ENCODE measurements at regions not wholly inside any gene's neighbourhood (a gene's known extent, or its start where the extent isn't known, plus 50 kb on each side); places are given as distances from the start of the nearest gene placed in this dataset.

DNA sequence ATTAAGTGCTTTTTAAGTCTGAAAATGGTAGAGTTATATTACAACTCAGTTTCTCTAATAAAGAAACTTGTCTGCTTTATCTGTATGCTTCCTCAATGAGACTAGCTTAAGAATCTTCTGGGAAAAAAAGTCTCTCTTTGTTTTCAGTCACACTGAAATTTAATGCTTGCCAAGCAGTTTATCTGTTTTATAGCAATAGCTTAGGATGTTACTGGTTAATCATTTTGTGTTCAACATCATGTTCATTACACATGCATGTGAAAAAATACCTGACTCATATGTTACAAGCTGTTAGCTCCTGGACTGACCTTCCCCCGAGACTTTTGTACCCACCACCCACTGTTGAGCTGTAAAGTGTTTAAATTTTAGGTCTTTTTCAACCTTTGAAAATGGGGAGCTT, 706.2 kb upstream of the CBLB start:
- no peak for DNase-seq

DNA sequence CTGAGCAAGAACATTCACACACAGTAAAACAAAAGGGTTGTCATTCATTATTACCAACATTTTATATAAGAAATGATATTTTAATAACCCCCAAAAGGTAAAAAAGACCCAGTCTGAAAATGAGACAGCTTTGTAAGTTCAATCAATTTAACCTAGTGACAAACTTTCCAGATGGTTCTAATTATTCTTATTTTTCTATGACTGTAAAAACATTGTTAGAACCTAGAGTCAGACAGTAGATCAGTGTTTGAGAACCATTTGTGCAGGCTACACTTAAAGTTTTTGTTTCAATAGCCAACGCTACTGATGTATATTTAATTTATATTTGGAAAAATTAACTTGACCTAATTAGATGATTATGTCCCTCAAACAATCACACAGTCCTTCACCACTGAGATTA, 708.4 kb upstream of the CBLB start:
- DNase-seq, result no peak

DNA sequence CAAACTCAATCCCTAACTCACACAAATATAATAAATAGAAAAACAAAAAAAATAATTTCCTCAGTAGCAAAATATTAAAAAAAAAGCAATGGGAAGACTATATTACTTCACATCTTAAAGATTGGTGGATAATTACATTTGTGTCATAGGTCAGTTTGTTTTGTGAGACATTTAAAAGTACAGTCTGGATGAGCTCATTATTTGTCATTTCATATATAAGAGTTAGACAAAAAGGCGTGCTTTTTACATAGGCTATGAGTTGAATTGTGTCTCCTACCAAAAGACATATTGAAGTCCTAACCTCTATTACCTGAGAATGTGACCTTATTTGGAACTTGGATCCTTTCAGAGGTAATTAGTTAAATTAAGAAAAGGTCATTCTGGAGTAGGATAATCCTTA, 710.1 kb upstream of the CBLB start:
- DNase-seq, result no peak

DNA sequence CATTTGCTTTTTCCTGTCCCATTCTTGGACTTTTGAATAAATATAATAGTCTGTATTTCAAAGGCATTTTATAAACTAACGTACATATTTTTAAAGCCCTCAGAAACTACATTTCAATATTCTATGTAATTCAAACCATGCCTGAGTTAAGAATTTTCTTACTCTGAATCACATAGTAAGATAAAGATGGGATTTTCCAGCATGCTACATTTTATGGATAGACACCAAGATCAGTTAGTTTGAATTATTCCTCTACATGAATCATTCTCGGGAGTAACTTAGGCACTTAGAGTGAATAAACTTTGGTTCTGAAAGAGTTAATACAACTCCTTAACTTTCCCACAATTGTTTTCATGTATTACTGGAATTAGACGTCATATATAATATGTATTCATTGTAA, 713.3 kb upstream of the CBLB start:
- DNase-seq, result no peak

DNA sequence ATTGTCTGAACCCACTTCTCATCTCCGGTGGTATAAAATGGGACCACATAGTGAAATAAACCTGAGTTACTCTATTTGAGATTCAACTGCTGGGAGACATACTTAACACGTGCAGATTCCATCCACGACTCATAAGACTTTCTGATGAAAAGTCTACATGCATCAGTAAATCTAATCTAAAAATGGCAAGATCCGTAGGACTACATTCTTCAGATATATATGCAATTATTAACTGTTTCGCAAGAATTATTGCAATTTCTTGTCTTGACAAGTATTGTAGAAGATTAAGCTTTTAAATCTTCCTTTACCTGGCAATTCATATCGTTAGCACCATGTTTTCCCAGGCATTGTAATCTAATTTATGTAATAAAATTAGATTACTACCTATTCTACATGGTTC, 718.7 kb upstream of the CBLB start:
- no peak for DNase-seq

DNA sequence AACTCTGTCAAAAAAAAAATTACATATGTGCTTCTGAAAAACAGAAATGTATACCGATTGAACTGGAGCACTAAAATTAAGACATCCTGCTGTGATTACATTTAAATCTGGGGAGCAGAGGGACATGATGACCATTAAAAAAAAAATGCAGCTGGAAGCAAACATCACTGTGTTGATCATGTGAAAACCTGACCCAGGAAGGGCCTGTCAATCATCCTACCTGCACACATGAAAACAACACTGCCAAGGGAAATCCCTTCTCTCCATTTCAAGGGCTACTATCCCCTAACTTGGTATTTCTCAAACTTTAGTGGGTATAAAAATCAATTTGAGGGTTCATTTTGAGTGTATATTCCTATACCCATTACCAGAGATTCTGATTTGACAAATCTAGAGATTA, 719.9 kb upstream of the CBLB start:
- no peak for DNase-seq

DNA sequence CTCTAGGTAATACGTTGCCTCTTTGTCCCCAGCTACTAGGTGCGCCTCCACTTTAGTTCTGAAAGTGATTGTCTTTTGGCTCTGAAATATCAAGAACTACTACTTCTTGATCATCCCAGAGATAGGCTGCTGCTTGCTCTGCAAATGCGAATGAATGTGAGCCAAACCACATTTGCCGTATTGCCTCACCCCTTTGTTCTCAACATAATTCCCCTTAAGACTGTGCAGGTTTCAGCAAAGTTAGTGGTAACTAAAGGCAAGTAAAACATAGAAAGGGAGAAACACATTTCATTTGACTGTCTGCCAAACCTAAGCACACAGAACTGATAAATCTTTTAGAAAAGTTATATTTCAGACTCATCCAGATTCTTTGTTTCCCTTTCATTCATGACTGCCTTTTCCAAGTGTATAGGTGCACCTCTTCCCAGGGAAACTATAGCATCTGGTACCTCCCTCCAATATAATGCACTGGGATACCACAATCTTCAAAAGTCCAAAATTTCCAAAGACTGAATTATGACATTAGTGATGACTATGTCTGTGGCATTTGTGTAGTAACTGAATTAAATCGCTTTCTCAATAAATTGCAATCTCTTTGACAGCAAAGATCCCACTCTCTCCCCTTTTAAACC, 720.6 kb upstream of the CBLB start:
- no peak for DNase-seq

DNA sequence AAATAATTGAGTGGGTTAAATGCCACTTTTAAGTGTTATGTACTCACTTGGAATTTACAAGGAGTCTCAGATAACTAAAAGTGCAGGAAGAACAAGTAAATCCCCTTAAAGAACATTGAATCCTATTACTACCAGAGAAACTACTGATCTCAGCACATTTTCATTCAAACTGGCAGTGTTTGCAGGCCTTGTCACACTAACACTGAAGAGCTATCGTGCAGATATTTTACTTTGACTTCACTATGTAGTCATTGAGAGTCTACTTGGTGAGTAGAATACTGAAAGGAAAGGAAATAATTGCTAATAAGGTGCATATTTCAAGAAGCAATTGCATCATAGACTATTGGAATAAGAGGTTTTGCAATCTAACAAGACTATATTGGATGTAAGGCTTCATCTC, 721.4 kb upstream of the CBLB start:
- DNase-seq, result no peak

DNA sequence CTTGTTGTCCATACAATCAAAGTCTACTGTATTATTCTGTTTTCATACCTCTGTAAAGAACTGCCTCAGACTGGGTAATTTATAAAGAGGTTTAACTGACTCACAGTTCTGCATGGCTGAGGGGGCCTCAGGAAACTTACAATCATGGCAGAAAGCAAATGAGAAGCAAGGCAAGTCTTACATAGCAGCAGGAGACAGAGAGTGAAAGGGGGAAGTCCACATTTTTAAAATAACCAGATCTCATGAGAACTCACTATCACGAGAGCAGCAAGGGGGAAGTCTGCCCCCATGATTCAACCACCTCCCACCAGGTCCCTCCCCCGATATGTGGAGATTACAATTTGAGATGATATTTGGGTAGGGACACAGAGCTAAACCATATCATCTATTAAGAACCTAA, 724.6 kb upstream of the CBLB start:
- DNase-seq, result no peak

DNA sequence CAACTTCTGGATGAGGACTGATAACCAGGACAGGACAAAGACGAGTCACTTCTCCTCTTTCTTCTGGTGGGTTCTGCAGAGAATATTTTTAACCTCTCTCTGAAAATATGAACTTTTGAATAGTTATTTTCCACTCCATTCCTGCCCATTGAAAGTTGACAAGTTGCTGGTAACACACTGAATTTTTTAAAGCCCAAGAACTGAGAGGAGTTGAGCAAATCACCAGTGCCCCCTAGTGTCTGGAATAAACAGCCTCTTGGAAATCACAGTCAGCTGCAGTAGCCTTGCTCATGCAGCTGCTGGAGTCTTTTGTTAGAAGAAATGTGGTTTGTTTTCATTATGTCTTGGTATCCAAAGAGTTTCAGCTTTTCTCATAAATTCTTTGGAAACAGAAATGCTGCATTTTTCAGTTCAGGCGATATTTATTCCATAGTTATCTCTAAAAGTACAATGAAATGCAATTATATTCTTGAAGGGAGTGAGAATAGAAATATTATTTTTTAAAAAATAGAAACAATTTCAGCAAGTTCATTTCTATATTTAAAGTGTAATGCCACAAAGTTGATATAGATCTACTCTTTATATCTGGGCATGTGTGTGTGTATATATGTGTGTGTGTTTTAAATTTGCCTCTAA, 741.0 kb upstream of the CBLB start:
- DNase-seq, result peak; percentile 54 to 78

DNA sequence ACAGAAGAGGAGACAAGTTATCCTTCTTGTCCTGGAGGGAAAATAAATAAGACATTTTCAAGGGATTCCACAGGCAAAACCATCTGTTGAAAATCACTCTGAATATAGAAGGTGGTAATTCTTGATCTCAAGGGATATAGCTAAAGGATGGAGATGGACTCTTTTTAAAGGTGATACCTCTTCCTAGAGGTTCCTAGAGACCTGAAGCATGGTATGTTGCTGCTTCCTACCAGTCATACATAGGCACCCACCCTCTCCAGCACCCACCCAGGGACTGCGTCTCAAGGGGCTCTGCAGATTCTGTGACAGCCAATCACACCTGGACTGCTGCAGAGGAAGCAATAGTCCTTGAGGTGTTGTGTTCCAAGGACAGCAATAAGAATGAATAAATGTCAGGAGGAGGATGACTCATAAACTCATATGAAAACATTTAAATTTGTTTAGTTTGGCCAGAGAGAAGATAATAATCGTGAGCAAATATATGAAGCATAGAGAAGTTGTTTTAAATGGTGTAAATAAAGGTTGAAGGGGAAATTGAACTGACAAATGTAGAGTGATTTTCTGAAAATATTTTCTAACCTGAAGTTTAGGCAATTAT, 741.6 kb upstream of the CBLB start:
- DNase-seq, result no peak

DNA sequence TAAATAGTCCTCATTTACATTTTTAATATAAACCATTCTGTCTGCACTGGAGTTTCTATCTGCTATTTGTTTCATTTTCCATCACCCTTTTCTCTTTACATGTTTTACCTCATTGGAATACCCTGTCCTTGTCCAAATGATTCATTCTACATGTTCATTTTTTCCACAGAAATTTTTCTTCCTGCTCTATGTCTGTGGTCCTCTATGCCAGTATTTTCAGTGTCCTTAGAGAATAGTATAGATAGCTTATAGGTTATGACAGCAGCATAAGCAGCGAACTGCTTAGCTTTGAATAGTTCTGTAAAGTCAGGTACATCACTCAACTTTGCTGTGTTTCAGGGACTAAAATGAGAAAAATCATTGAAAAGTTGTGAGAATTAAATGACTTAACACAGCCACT, 742.3 kb upstream of the CBLB start:
- no peak for DNase-seq

DNA sequence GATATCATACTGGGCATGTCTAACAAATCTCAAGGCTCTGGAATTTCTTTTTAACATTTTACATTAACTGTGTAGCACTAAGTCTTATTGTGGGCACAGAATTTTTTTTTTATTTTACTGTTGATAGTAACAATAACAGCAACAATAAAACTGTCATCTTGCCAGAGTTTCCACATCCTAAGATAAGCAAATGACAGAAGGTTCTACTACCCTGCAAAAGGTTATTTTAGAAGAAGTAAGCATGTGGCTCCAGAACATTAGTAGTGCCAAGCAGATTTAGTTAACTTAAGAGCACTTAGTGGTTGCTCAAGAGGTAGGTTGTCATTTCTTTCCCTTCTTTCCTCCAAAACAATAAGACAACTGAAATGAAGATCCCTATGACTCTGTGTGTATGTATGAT, 743.0 kb upstream of the CBLB start:
- DNase-seq, result no peak

DNA sequence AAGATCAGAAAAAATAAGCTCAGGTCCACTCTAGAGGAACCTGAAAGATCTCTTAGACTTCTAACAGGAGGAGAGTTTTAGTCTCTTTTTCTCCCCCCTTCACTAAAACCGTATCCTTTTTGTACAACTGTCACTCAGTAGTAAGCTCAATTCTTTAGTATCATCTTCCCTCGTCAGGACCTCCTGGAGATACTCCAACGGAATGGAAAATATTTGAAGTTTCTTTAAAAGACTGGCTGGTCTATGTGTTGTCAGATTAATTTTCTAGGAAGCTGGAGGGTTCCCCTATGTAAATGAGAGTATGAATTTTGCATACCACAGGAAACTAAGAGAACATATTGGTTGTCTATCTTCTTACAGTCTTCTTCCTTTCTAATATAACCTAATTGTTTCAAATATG, 747.7 kb upstream of the CBLB start:
- no peak for DNase-seq

DNA sequence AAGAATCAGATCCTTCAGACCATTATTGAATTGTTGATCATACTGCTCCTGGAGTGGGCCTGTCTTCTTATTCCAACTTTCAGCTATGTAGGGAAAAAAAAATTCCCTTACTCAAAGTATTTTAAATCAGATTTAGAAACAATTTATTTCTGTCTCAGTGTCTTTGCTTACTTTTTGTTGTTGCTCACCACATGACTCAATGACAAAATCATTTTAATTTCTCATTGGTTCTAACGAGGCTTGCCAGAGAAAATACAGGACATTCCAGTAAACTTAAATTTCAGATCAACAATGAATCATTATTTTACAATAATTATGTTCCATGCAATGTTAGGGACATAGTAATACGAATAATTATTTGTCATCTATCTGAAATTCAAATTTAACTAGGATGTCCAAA, 748.5 kb upstream of the CBLB start:
- DNase-seq, result no peak

DNA sequence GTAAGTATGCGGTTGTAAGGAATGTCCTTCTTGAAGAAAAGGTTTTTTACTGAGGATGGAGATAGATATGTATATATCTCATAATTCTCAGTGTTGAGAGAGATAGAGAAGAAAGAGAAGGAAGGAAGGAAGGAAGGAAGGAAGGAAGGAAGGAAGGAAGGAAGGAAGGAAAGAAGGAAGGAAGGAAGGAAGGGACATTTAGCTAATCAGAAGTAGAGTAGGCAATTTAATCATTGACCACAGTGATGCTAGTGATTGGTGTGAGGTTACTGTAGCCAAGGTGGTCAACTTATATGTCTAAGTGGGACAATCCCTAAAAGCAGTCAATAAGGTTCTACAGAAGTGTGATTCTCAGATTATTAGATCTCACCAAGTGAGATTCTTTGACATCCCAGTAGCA, 751.8 kb upstream of the CBLB start:
- DNase-seq, result no peak

DNA sequence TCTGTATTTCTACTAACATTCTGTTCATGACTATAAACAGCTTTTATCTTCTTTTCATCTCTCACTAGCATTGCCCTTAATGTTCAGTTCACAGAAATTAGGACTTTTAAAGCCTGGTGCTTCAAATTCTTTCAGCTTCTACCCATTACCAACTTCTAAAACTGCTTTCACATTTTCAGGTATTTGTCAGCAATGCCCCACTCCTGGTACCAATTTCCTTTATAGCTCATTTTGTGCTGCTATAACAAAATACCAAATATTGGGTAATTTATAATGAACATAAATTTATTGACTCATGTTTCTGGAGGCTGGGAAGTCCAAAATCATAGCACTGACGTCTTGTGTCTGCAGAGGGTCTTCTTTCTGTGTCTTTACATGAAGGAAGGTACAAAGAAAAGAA, 753.1 kb upstream of the CCDC54 start:
- DNase-seq, result no peak

DNA sequence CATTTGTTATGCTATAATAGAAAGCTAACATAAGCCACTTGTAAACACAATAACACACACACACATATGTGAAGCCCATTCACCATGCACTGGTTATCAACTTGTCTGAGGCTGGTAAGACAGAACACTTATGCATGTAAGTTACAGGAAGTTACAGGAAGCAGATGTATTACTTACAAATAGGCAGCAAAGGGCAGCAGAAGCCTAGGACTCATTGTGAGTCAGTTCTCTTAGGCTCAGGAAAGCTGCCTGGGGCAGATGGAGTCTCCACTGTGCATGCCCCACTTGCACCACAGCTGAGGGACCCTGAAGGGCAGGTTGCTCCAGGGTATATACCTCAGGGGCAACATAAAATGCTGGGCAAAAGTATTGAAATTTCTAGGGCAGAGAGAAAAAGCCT, 748.8 kb upstream of the CCDC54 start:
- no peak for DNase-seq

DNA sequence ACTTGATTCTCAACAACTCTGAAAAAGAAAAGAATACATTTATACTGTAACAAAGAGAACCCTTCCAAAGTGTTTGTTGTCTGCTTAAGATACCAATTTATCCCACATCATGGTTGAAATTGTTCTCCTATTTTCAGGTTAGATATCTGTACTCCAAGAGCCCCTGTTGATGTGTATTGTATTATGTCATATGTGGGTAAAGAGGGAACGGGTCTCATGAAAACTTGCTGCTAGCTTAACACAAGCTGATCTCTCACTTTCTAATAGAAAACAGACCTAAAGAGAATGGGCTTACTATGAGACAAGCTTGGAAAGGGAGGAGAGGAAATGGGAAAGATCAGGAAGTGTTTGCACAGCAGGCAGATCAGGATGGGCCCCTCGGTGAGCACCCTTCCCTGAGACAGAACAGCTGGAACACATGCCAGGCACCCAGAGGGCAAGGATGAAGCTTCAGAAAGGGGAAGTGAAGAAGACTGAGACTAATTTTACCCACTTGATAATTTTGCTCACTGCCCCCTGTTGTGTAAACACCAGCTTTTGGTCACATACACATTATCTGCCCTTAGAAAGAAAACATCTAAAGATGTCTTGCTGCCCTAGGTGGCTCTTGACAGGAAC, 747.9 kb upstream of the CCDC54 start:
- DNase-seq, result no peak

DNA sequence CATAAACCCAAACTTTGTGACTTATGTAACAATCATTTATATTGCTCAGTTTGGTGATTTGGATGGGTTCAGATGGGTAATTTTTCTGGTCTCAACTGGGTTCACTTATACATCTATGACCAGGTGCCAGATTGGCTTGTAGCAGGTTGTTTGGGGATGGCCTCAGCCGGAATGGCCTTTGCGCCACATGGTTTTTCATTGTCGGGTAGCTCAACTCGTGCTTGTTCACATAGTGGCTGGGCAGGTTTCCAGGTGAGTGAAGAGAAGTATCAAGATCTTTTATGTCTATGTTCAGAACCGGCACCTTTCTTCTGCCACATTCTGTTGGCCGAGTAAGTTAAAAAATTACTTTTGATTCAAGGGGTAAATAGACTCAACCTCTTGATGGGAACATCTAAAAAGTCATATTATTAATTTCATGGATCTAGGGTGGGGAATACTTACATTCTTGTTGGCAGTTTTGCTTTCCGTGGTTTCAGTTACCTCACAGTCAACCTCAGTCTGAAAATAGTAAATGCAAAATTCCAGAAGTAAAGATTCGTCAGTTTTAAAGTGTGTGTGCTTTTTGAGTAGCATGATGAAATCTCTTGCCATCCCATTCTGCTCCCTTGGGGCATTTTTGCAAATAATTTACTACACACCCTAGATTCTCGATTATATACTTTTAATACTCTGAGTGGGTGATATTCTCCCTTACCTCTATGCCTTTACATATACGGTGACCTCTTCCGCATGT, 745.7 kb upstream of the CCDC54 start:
- no peak for DNase-seq

DNA sequence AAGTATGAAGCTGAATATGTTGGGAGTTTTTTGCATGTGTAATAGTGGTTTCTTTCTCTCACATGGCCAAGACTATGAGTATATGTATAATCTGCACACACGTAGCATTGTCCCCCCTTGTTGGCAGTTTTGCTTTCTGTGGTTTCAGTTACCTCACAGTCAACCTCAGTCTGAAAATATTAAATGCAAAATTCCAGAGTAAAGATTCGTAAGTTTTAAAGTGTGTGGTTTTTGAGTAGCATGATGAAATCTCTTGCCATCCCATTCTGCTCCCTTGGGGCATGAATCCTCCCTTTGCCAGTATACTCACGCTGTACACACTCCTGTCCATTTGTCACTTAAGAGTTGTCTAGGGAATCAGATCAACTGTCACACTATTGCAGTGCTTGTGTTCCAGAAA, 742.0 kb upstream of the CCDC54 start:
- DNase-seq, result no peak

DNA sequence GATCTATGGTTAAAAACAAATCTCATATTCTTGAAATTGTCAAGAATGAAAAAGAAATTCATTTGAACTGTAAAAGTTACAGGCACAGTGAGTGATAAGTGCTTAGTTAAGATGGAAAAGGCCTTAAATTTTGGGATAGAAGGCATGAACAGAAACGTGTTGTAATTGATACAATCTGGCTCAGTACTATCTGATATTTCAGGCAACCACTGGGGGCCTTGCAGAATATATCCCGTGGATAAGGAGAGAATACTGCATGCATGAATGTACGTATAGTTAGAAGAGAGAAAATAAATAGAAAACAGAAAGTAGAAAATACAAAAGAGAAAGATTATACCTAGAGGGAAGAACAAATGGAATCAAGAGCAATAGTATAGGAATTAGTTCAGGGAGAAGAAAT, 741.4 kb upstream of the CCDC54 start:
- DNase-seq, result no peak

DNA sequence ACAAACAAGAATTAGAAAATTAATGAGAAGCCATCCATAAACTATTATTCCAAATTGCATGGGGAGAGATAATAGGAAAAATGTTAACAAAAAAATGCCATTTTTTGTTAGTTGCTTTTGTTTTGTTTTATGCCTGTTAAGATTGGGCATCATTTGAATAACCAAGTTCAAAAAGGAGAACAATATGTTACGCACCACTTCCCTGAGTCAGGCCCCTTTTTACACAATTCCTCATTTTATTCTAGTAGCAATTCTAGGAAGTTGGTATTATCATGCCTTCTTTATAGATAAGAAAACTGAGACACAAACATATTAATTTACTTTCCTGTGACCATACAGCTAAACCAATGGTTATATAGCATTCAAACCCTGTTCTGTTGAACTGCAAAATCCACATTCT, 736.9 kb upstream of the CCDC54 start:
- DNase-seq, result no peak

DNA sequence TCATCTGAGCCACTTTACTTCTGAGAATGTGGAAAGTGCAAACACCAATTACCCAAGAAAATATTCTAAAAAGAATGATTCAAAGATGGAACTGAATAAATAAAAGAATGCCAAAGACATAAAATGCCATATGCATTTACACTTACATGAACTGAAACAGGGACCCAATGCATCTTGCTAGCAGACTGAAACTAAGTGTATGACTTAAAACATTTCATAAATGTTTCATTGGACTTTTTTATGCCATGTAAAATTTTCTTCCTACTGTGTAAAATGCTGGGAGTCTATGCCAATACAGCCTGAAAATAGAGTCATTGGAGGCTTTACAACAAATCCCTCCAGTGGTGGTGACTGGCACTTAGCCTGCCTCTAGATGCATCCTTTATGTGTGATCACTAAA, 735.1 kb upstream of the CCDC54 start:
- no peak for DNase-seq

Data from CD4-positive, alpha-beta T cell treated with Interferon alpha-2 for 1 hour (primary cell).